Central memory CD4-positive, alpha-beta T cell (primary cell): ENCODE measurements at regions not wholly inside any gene's neighbourhood (a gene's known extent, or its start where the extent isn't known, plus 50 kb on each side); places are given as distances from the start of the nearest gene placed in this dataset.
"Not testable (repeated sequence)": the region's sequence is repeated elsewhere in the genome, so short reads cannot be mapped to it uniquely, and the experiment has no call there.

Experiments used
- DNase-seq: peaks from one replicate; pipeline ENCODE4 v3.0.0; 2022

DNA sequence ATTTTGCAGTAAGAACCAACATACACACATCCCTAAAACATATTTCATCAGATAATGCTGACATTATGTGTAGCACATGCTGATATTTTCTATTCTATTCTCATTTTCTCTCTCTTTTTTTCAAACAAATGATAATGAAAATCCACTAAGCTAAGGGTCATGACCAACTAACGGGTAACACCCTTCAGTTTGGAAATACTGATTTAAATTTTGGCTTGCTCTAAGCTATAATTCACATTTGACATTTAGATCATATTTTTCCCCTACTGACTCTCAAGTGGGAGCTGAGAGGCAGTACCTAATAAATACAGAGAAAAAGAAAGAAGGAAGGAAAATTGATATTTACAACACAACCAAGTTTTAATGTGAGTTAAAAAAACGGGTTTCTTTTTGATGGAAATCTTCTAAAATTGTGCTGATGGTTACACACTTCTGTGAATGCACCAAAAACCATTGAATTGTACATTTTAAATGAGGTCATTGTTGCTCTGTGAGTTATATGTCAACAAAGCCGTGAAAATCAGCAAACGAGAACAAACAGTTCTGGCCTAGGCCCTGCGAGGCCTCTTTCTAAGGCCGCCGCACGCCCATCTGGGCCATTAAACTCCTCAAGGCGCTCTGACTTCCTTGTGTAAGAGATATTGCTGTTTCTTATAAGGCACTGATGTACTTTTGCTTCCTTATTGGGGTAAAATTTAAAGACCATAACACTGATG, 124.2 kb downstream of the GALR1 start:
- DNase-seq = no peak

DNA sequence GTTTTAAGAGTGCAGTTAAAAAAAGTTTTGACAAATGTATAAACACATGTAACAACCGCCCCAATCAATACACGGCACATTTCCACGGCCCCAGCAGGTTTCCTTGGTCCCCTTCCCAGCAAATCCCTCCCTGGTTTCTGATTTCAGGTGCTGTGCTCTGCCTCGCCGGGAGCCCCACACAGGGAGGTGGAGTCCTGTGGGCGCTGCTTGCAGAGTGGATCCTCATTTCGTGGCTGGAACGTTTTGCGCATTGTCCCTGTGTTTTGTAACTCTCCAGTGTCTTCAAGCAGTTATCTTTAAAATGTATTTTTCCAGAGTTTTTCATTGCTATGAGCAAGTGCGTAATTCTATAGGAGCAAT, 124.8 kb downstream of the GALR1 start:
- DNase-seq = no peak

DNA sequence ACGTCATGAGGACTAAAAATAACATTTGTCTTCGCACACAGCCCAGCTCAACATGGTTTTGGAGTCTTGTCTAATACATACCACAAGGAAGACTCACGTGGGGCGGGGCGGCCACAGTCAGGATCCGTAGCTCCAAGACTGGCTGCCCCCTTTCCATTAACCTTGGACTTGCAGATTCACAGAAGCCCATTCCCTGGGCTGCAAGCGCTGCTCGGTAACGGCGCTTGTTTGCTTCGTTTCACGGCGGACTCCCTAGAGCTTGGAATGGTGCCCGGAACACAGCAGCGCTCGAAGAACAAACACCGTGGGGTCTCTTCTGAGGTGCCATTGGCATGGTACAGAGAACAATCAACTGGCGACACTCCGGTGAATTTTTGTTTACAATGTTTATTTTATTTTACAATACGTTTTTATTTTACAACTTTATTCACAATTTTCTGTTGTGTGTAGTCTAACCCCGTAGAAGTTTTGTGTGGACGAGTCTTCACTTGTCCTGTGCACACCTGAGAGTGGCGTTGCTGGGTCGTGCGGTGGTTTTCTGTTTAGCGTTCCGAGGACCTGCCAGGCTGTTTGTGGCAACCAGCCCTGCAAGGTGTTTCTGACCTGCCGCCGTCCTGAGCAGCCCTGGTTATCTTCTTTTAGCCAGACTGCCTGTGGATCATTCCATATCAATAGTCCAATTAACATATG, 126.5 kb downstream of the GALR1 start:
- DNase-seq = no peak

DNA sequence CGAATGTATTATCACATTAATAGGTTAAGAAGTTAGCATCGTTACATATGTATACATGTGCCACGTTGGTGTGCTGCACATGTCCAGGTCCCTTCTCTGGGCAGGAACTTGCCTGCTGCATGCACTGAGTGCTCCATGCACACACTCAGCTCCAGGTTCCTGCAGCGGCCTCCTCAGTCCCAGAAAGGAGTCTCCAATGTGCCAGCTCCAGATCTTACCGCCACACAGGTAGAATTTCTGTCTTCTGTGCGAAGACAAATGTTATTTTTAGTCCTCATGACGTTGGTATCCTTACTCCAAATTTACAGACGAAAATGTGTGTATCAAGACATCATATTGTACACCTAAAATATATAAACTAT, 127.1 kb downstream of the GALR1 start:
- DNase-seq = no peak

DNA sequence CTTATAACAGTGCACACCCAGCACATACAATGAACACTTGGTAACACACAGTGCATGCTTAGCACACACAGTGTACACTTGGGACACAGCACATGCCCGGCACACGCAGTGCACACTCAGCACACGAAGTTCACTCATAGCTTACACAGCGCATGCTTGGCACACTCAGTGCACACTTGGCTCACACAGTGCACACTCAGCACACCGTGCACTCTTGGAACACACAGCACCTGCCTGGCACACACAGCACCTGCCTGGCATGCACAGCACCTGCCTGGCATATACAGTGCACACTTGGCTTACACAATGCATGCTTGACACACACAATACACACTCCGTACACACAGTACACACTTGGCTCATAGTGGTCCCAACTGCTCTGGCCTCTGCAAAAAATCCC, 128.2 kb downstream of the GALR1 start:
- no peak for DNase-seq

- DNase-seq = no peak
Measured at GRCh38 chr18:77379976-77380509, 130.4 kb downstream of the GALR1 start.

DNA sequence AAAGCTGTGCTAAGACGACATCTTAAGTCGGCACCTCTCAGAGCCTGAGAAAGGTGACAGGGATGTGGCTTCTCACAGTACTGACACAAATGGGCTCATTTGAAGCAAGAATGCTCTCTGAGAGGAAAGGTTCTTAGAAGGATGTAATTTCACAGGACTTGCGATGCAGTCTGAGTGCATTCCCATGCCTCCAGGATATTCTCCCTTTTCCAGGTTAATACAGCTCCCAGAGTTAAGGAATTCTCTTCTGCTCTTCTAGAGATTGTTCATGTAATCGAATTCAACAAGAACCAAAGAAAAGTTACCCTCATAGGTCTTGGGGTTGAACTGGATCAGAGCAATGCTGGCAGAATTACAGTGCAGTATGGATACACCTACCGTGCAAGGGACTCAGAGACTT, 131.0 kb downstream of the GALR1 start:
- DNase-seq = no peak

- DNase-seq = no peak
Measured at GRCh38 chr18:77392321-77392720, 142.7 kb downstream of the GALR1 start.

- DNase-seq = no peak
Measured at GRCh38 chr18:77393519-77393918, 143.9 kb downstream of the GALR1 start.

DNA sequence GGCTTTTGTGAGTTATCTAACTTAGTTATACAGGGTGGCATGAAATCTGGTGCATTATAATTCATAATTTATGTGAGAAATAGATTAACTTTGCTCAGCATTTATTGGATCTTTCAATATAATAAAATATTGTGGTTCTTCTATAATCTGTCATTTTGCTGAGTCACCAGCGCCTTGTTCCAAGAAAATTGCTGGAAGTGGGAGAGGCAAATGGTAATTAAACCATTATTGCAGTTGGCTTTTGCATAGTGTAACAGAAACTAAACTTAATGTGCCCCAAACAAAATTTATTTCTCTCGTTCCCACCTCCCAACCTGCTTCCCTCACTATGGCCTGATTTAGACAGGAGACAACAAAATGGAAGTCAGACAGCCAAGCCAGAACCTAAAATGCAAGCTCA, 146.3 kb downstream of the GALR1 start:
- no peak for DNase-seq

DNA sequence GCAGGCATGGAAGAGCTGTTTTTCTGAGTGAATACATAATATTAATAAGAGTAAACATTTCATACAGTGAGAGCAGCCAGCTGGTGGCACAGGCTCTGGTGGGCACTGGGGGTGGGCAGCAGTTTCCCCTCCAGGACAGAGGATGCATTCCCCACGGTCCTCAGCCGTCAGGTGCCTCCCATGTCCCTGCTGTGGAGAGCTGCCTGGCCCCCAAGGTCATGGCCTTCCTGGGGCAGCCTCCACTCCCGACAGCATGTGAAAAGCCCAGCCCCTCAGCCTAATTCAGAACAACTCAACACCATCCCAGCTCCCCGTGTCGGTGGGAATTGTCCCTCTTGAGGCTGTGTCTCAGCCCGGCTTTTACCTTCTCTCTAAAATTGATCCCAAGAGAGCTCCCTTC, 147.4 kb downstream of the GALR1 start:
- DNase-seq = no peak

GRCh38 chr18:77397617-77398016, 148.0 kb downstream of the GALR1 start:
- DNase-seq = no peak

DNA sequence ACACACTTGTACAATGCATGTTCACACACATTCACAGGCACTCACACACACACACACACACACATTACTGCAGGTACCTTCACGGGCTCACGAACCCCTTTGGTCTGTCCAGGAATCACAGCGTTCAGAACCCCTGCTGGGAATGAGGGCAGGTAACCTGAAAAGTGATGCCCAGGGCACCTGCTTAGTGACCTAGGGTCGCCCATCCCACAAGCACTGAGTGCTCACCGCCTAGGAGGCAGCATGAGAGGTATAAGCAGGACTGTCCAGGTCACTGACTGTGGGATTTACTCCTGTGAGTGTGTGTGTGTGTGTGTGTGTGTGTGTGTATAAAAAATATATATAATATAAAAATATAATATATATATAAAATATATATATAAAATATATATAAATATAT, 150.9 kb downstream of the GALR1 start:
- DNase-seq = no peak

DNA sequence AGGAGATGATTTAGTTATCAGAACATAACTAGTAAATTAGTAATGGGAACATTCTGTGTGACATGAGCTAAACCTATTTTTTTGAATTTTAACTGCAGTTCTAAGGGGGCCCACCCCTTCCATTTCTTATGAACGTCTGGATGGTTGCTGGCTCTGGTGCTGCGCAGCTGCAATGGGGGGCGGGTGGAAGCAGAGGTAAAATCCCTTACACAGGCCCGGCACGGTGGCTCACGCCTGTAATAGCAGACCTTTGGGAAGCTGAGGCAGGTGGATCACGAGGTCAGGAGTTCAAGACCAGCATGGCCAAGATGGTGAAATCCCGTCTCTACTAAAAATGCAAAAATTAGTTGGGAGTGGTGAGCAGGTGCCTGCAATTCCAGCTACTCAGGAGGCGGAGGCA, 151.5 kb downstream of the GALR1 start:
- no peak for DNase-seq

DNA sequence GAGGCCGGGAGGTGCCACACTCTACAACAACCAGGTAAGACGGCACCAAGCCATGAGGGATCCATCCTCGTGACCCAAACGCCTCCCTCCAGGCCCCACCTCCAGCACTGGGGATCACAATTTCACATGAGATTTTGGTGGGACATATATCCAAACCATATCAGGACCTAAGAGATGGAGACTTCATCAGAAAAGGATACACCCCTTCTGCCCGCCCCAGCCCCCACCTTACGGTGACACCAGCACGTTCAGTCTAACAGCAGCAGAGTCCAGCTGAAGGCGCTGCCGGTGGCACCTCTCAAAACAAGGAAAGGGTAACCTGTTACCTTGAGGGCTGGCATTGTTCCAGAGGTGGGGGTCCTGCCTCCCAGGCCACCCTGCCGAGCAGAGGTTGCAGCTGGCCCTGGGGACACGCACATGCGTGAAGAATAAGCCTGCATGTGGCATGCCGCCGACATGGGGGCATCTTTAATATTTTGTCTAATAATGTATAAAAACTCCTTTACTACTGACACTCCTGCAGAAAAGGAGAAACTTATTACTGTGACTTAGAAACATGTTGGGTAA, 154.4 kb downstream of the GALR1 start:
- no peak for DNase-seq

- DNase-seq = no peak
Measured at GRCh38 chr18:77405096-77405495, 155.4 kb downstream of the GALR1 start.

DNA sequence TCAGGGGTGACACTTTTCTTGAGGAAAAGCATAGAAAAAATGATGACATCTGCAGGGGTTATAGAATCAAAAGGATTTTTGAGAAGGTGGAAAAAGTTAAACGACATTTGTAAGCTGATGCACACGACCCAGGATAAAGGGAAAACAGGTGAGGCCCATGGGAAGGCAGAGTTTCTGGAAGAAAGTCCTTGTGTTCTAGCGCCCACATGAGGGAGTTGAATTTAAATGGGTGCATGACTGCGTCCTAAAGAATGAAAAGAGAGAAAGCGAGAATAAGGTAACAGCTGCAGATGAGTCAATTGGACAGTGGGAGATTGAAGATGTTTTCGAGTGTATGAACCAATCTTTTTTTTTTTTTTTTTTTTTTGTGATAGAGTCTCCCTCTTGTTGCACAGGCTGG, 158.1 kb downstream of the GALR1 start:
- no peak for DNase-seq

GRCh38 chr18:77421546-77421945, 171.9 kb downstream of the GALR1 start:
- not testable (repeated sequence) for DNase-seq

DNA sequence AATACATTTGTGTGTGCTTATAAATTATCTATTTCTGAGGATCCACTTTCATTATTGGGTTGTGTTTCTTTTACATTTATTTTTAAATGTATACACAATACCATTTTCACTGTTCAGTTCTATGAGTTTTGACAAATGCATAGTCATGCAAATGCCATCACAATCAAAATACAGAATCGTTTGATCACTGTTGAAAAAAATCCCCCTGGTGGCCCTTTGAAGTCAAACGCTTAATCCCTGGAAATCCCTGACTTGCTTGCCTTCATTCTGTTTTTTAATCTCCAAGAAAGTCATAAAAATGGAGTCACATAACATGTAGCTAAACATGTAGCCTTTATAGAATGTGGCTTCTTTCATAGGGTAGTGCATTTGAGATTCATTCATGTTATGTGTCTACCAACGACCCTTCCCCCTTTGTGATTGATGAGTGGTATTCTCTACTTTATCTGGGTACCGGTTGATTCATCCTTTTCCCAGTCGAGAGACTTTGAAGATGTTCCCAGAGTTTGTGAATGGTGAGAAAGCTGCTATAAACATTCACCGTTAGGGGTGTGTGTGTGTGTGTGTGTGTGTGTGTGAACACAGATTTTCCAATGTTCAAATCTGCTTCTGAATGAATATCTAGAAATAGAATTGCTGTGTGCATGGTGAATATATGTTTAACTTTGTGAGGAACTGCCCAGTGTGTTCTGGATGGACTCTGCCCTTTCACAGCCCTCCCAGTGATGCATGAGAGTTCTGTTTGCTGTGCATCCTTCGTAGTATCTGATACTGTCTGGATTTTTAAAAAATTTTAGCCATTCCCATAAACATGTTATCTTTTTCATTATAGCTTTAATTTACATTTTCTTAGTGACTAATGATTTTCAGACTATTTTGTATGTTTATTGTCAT, 173.6 kb downstream of the GALR1 start:
- DNase-seq = no peak

DNA sequence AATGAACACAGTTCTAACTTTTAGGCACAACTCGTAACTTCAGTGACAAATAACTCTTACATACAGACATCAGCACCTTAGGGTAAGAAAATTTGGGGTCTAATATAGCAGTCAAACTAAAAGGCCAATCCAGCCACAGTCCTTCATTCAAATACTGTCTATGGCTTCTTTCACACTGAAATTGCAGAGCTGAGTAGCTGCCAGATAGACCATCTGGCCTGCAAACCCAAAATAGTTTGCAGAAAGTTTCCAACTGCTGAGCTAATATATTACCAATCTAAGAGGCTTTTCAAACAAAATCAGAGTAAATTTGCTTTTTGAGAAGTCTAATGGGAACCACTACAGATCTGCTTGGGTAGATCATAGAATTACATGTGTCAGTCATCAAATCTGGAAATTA, 183.4 kb downstream of the GALR1 start:
- no peak for DNase-seq

DNA sequence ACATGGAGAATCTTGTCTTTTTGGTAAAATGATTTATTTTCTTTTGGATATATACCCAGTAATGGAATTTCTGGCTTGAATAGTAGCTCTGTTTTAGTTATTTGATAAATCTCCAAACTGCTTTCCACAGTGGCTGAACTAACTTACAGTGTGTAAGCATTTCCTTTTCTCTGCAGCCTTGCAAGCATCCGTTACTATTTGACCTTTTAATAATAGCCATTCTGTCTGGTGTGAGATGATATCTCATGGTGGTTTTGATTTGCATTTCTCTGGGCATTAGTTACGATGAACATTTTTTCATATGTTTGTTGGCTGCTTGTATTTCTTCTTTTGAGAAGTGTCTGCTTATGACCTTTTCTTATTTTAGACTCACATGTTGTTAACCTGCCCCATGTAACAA, 190.2 kb downstream of the GALR1 start:
- no peak for DNase-seq

GRCh38 chr18:77442393-77442792, 192.7 kb downstream of the GALR1 start:
- DNase-seq = no peak

DNA sequence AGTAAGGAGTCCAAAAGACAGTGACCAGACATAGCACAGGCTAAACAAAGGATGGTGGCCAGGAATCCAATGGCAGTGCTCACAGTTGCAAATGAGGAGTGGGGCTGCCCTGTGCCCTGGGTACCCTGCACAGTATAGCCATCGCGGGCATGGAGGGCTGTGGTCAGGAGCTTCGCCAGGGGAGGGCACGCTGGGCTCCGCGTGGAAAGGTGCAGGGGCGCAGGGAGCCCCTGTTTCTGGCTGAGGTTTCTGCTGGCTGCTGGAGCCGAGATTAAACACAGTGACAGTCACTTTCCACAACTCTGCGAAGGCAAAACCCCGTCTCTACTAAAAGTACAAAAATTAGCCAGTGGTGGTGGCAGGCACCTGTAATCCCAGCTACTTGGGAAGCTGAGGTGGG, 194.7 kb downstream of the GALR1 start:
- no peak for DNase-seq
